IMR-90 (cell line): ENCODE measurements at regions not wholly inside any gene's neighbourhood (a gene's known extent, or its start where the extent isn't known, plus 50 kb on each side); places are given as distances from the start of the nearest gene placed in this dataset.

Experiments used
- ATAC-seq: fragments of 200-7000 bp; cut with Tn5 transposase; 2 replicates; pipeline ENCODE4 v1.9.1; 2020; ENCODE audit warnings: low read depth, mild to moderate bottlenecking, moderate library complexity
- BruUV-seq: library from RNA; stranded (reverse); fragments of 400-500 nt; replicated peaks from 2 replicates; lab custom pipeline; 2021; lab: Mats Ljungman, UMichigan
- CTCF ChIA-PET: fragments of 300-600 bp; formaldehyde crosslinking; extraction: SDS; loops from one replicate; lab custom pipeline; 2021; ENCODE audit warnings: antibody characterized with exemption; lab: Yijun Ruan, JAX
- POLR2A ChIA-PET: fragments of 300-600 bp; sonication (Branson Sonifier 250); formaldehyde crosslinking; loops from one replicate; lab custom pipeline; 2022; ENCODE audit warnings: antibody characterized with exemption; ENCODE audit not compliant: unreplicated experiment; lab: Charles Lee
- DNase-seq: peaks from one replicate; pipeline ENCODE4 v3.0.0; 2013
- H2AFZ ChIP-seq: replicated peaks from 2 replicates; pipeline ENCODE3; 2013; ENCODE audit warnings: low read length, mild to moderate bottlenecking; ENCODE audit not compliant: poor library complexity
- H2AK5ac ChIP-seq: 2 replicates; pipeline ENCODE4 v1.6.1; 2013; ENCODE audit warnings: low read depth, low read length, inconsistent platforms
- H2AK9ac ChIP-seq: replicated peaks from 2 replicates; pipeline ENCODE3; 2013; ENCODE audit warnings: mild to moderate bottlenecking, low read depth, low read length, moderate library complexity; ENCODE audit not compliant: poor library complexity
- H2BK120ac ChIP-seq: 2 replicates; pipeline ENCODE4 v1.6.1; 2013; ENCODE audit warnings: low read depth, low read length, inconsistent platforms
- H2BK15ac ChIP-seq: 3 replicates; pipeline ENCODE4 v1.6.1; 2013; ENCODE audit warnings: low read depth, low read length, inconsistent platforms
- H2BK20ac ChIP-seq: 2 replicates; pipeline ENCODE4 v1.6.1; 2013; ENCODE audit warnings: low read depth, mild to moderate bottlenecking, inconsistent platforms, low read length, moderate library complexity
- H2BK5ac ChIP-seq: 2 replicates; pipeline ENCODE4 v1.6.1; 2013; ENCODE audit warnings: mild to moderate bottlenecking, low read depth, low read length, inconsistent platforms; ENCODE audit not compliant: poor library complexity, severe bottlenecking
- H3K14ac ChIP-seq: replicated peaks from 2 replicates; pipeline ENCODE4 v1.6.1; 2013; ENCODE audit warnings: low read depth, low read length, inconsistent platforms
- H3K18ac ChIP-seq: 2 replicates; pipeline ENCODE4 v1.6.1; 2013; ENCODE audit warnings: low read depth, low read length, control low read depth
- H3K23ac ChIP-seq: 2 replicates; pipeline ENCODE4 v1.6.1; 2013; ENCODE audit warnings: low read depth, low read length, inconsistent platforms
- H3K27ac ChIP-seq: 2 replicates; pipeline ENCODE4 v1.5.1; 2013; ENCODE audit warnings: mild to moderate bottlenecking, control low read depth, low read length; ENCODE audit not compliant: insufficient read depth
- H3K27me3 ChIP-seq: 2 replicates; pipeline ENCODE4 v1.6.1; 2013; ENCODE audit warnings: low read length; ENCODE audit not compliant: control insufficient read depth, insufficient read depth
- H3K36me3 ChIP-seq: 2 replicates; pipeline ENCODE4 v1.6.1; 2013; ENCODE audit warnings: low read length, mixed read lengths; ENCODE audit not compliant: control insufficient read depth, insufficient read depth
- H3K4ac ChIP-seq: 2 replicates; pipeline ENCODE4 v1.6.1; 2013; ENCODE audit warnings: low read depth, low read length, inconsistent platforms
- H3K4me1 ChIP-seq: 2 replicates; pipeline ENCODE4 v1.6.1; 2013; ENCODE audit warnings: low read length, mixed read lengths; ENCODE audit not compliant: control insufficient read depth, insufficient read depth
- H3K4me2 ChIP-seq: 2 replicates; pipeline ENCODE4 v1.6.1; 2013; ENCODE audit warnings: low read depth, mild to moderate bottlenecking, control low read depth, low read length, moderate library complexity
- H3K4me3 ChIP-seq: 2 replicates; pipeline ENCODE4 v1.5.1; 2013; ENCODE audit warnings: low read depth, mild to moderate bottlenecking, control low read depth, low read length, moderate library complexity; ENCODE audit not compliant: insufficient read depth
- H3K56ac ChIP-seq: 2 replicates; pipeline ENCODE4 v1.6.1; 2013; ENCODE audit warnings: low read length, inconsistent platforms; ENCODE audit not compliant: insufficient read depth; ENCODE audit errors: extremely low read depth
- H3K79me1 ChIP-seq, 2 experiments: 2 replicates each; pipeline ENCODE4 v1.6.1; 2013; ENCODE audit warnings: low read length in 2 of 2, inconsistent platforms in 1 of 2, low read depth in 1 of 2
- H3K9ac ChIP-seq: 2 replicates; pipeline ENCODE4 v1.6.1; 2013; ENCODE audit warnings: low read depth, low read length, control low read depth
- H3K9me1 ChIP-seq: 2 replicates; pipeline ENCODE4 v1.6.1; 2013; ENCODE audit warnings: low read length, inconsistent platforms; ENCODE audit not compliant: insufficient read depth
- H3K9me3 ChIP-seq: 2 replicates; pipeline ENCODE4 v1.6.1; 2013; ENCODE audit warnings: low read length; ENCODE audit not compliant: control insufficient read depth, insufficient read depth
- H4K20me1 ChIP-seq: 2 replicates; pipeline ENCODE4 v1.6.1; 2013; ENCODE audit warnings: low read length, inconsistent platforms; ENCODE audit not compliant: insufficient read depth
- H4K5ac ChIP-seq: 2 replicates; pipeline ENCODE4 v1.6.1; 2013; ENCODE audit warnings: mild to moderate bottlenecking, low read depth, low read length, control low read depth
- H4K8ac ChIP-seq, 2 experiments: 2 replicates each; pipeline ENCODE4 v1.6.1; 2013; ENCODE audit warnings: low read depth in 2 of 2, low read length in 2 of 2, control low read depth in 1 of 2, inconsistent platforms in 1 of 2
- H4K91ac ChIP-seq: 2 replicates; pipeline ENCODE4 v1.6.1; 2013; ENCODE audit warnings: low read depth, low read length, inconsistent platforms; ENCODE audit not compliant: insufficient read depth
- BHLHE40 ChIP-seq: fragments of 150-350 bp; IDR thresholded peaks from 2 replicates; pipeline ENCODE4 v1.6.1; 2016; ENCODE audit warnings: mild to moderate bottlenecking, low read depth, low read length
- ELK1 ChIP-seq: fragments of 150-350 bp; IDR thresholded peaks from 2 replicates; pipeline ENCODE4 v1.6.1; 2016; ENCODE audit warnings: low read depth, mild to moderate bottlenecking, low read length, moderate library complexity, borderline replicate concordance
- MAZ ChIP-seq: IDR thresholded peaks from 2 replicates; pipeline ENCODE4 v1.6.1; 2012; ENCODE audit warnings: low read depth, mild to moderate bottlenecking, low read length, improper control_type of control experiment, moderate library complexity, borderline replicate concordance
- POLR2A ChIP-seq: IDR thresholded peaks from 2 replicates; pipeline ENCODE4 v1.6.1; 2012; ENCODE audit warnings: mild to moderate bottlenecking, low read depth, low read length
- RAD21 ChIP-seq: IDR thresholded peaks from 2 replicates; pipeline ENCODE4 v1.6.1; 2012; ENCODE audit warnings: low read length, improper control_type of control experiment
- RFX5 ChIP-seq: IDR thresholded peaks from 2 replicates; pipeline ENCODE4 v1.8.0; 2012; ENCODE audit warnings: low read depth, mild to moderate bottlenecking, low read length, moderate library complexity
- WGBS, 2 experiments: methylation state at CpG; one replicate each; pipeline versions ENCODE4 v1.1.5 to v1.1.7; 2013; ENCODE audit warnings: missing lambda C conversion rate in 2 of 2; ENCODE audit not compliant: insufficient read length in 1 of 2; ENCODE audit errors: extremely low coverage in 2 of 2; 5-methylcytosine and 5-hydroxymethylcytosine counted together
- dilution Hi-C: fragments of 300-500 bp; cut with HindIII; formaldehyde crosslinking; loops from one replicate; pipeline ENCODE4 v1.14.3; 2018; ENCODE audit warnings: low sequenced_read_pairs; ENCODE audit not compliant: unreplicated experiment
- in situ Hi-C: fragments of 300-500 bp; cut with MboI; formaldehyde crosslinking; loops from 3 replicates; pipeline ENCODE4 v1.14.3; 2019; ENCODE audit warnings: low sequenced_read_pairs, inconsistent platforms, mixed read lengths
- intact Hi-C: fragments of 100-400 bp; cut with micrococcal nuclease; formaldehyde crosslinking; loops from 2 replicates; pipeline ENCODE4 v1.10.0; 2022
- TF ChIP-seq, protein P1 (sequence below): fragments of 150-350 bp; IDR thresholded peaks from 2 replicates; pipeline ENCODE4 v1.6.1; 2017; ENCODE audit warnings: mild to moderate bottlenecking, antibody characterized with exemption, low read length, low read depth

GRCh38 chr20:25987073-25987927 is 290.6 kb upstream of the ZNF337 start:
- peak; percentile 50 for ATAC-seq

More at GRCh38 chr20:25987073-25987927, 290.6 kb upstream of the ZNF337 start:
- ChIA-PET CTCF (no interaction called here), POLR2A (no interaction called here)
- peak overlapping the region; percentile 76 for H3K4me2 ChIP-seq
- H4K5ac ChIP-seq = no peak overlapping the region
- no peak overlapping the region for H3K56ac ChIP-seq
- H2BK15ac ChIP-seq = no peak overlapping the region
- H2AK9ac ChIP-seq = no peak overlapping the region
- dilution Hi-C loops (no loop called here), in situ Hi-C loops (loop anchor here (25.0 kb wide), 5 partner anchors 125 to 825 kb away; partner anchors contain the start of gene ZNF337), intact Hi-C loops (no loop called here)
- H3K36me3 ChIP-seq = no peaks in the 10 kb centered on the region
- H3K4me3 ChIP-seq = no peak overlapping the region
- no peak overlapping the region for H3K27ac ChIP-seq
- H2BK120ac ChIP-seq = no peak overlapping the region
- no peaks in the 10 kb centered on the region for H3K4me1 ChIP-seq
- no peaks in the 10 kb centered on the region for H3K9me3 ChIP-seq
- DNase-seq = peak; percentile 10
- H3K23ac ChIP-seq = no peak overlapping the region
- 24% methylated on average over 13 of the region's 46 CpGs; no CpG with 5 or more reads in 1 of the 2 experiments for WGBS, 2 experiments
- TF ChIP-seq POLR2A = no peak
- no peak for TF ChIP-seq RAD21
- TF ChIP-seq, protein P1, sequence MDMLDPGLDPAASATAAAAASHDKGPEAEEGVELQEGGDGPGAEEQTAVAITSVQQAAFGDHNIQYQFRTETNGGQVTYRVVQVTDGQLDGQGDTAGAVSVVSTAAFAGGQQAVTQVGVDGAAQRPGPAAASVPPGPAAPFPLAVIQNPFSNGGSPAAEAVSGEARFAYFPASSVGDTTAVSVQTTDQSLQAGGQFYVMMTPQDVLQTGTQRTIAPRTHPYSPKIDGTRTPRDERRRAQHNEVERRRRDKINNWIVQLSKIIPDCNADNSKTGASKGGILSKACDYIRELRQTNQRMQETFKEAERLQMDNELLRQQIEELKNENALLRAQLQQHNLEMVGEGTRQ = no peak
- TF ChIP-seq RFX5 = no peak
- TF ChIP-seq MAZ = no peak
- no peak for TF ChIP-seq BHLHE40
- TF ChIP-seq ELK1 = no peak
- H4K91ac ChIP-seq = no peak overlapping the region
- no peaks in the 10 kb centered on the region for H4K20me1 ChIP-seq
- H2BK20ac ChIP-seq = no peak overlapping the region
- no peak overlapping the region for H3K14ac ChIP-seq
- no peak overlapping the region for H2BK5ac ChIP-seq
- no peaks in the 10 kb centered on the region for H3K79me1 ChIP-seq
- BruUV-seq = no TSS peak
- H3K9ac ChIP-seq = no peak overlapping the region
- H3K9me1 ChIP-seq = no peaks in the 10 kb centered on the region
- peak overlapping the region; percentile 85 for H2AFZ ChIP-seq
- H3K27me3 ChIP-seq = peaks cover 5% of the 10 kb centered on the region; the same call in 1 of the 2 replicates
- H3K18ac ChIP-seq = no peak overlapping the region
- no peak overlapping the region for H3K4ac ChIP-seq
- H4K8ac ChIP-seq = no peak overlapping the region
- no peak overlapping the region for H2AK5ac ChIP-seq
